Hepatocyte (in vitro differentiated cells): ENCODE measurements at regions not wholly inside any gene's neighbourhood (a gene's known extent, or its start where the extent isn't known, plus 50 kb on each side); places are given as distances from the start of the nearest gene placed in this dataset.

Source experiments
- DNase-seq: peaks from one replicate; pipeline ENCODE4 v3.0.0-alpha.2; 2016; ENCODE audit warnings: low spot score
- H2AFZ ChIP-seq: fragments of 200-600 bp; sonication (generic); 2 replicates; pipeline ENCODE4 v1.6.0; 2016; ENCODE audit warnings: antibody characterized with exemption, mild to moderate bottlenecking
- H3K27ac ChIP-seq: fragments of 200-600 bp; sonication (generic); 2 replicates; pipeline ENCODE4 v1.5.1; 2016; ENCODE audit warnings: mild to moderate bottlenecking
- H3K27me3 ChIP-seq: fragments of 200-600 bp; sonication (generic); 2 replicates; pipeline ENCODE4 v1.6.1; 2016
- H3K36me3 ChIP-seq: fragments of 200-600 bp; sonication (generic); replicated peaks from 2 replicates; pipeline ENCODE4 v1.5.1; 2016; ENCODE audit warnings: low read depth; ENCODE audit not compliant: insufficient read depth
- H3K4me1 ChIP-seq: fragments of 200-600 bp; sonication (generic); 2 replicates; pipeline ENCODE4 v1.5.1; 2016; ENCODE audit warnings: mild to moderate bottlenecking, moderate library complexity; ENCODE audit not compliant: insufficient read depth
- H3K4me2 ChIP-seq: fragments of 200-600 bp; sonication (generic); 2 replicates; pipeline ENCODE4 v1.6.0; 2016
- H3K4me3 ChIP-seq: fragments of 200-600 bp; sonication (generic); 2 replicates; pipeline ENCODE4 v1.5.1; 2016; ENCODE audit warnings: mild to moderate bottlenecking
- H3K79me2 ChIP-seq: fragments of 200-600 bp; sonication (generic); 2 replicates; pipeline ENCODE4 v1.6.0; 2017; ENCODE audit warnings: mild to moderate bottlenecking
- H3K9me2 ChIP-seq: fragments of 200-600 bp; sonication (generic); replicated peaks from 2 replicates; pipeline ENCODE4 v1.6.0; 2017; ENCODE audit warnings: mild to moderate bottlenecking; ENCODE audit not compliant: insufficient read depth
- H3K9me3 ChIP-seq: fragments of 200-600 bp; sonication (generic); 2 replicates; pipeline ENCODE4 v1.5.1; 2016; ENCODE audit warnings: low read depth, mild to moderate bottlenecking
- H4K20me1 ChIP-seq: fragments of 200-600 bp; sonication (generic); 2 replicates; pipeline ENCODE4 v1.6.0; 2016; ENCODE audit warnings: mild to moderate bottlenecking; ENCODE audit not compliant: insufficient read depth, poor library complexity, severe bottlenecking
- EZH2 ChIP-seq: fragments of 200-600 bp; sonication (generic); IDR thresholded peaks from 2 replicates; pipeline ENCODE4 v1.6.1; 2016; ENCODE audit warnings: antibody characterized with exemption, mild to moderate bottlenecking, borderline replicate concordance
- EZH2phosphoT487 ChIP-seq: fragments of 200-600 bp; sonication (generic); IDR thresholded peaks from one replicate; pipeline ENCODE4 v1.6.1; 2018; ENCODE audit warnings: antibody characterized with exemption, mild to moderate bottlenecking, low read depth, moderate library complexity; ENCODE audit not compliant: unreplicated experiment, severe bottlenecking
- WGBS: methylation state at CpG from one replicate; pipeline ENCODE4 v1.1.6; 2016; ENCODE audit warnings: low lambda C conversion rate; ENCODE audit errors: missing lambda C conversion rate; 5-methylcytosine and 5-hydroxymethylcytosine counted together
- TF ChIP-seq, protein P1 (sequence below): fragments of 200-600 bp; sonication (generic); IDR thresholded peaks from 2 replicates; pipeline ENCODE4 v1.5.1; 2016; ENCODE audit warnings: antibody characterized with exemption, mild to moderate bottlenecking; ENCODE audit not compliant: poor library complexity

DNA sequence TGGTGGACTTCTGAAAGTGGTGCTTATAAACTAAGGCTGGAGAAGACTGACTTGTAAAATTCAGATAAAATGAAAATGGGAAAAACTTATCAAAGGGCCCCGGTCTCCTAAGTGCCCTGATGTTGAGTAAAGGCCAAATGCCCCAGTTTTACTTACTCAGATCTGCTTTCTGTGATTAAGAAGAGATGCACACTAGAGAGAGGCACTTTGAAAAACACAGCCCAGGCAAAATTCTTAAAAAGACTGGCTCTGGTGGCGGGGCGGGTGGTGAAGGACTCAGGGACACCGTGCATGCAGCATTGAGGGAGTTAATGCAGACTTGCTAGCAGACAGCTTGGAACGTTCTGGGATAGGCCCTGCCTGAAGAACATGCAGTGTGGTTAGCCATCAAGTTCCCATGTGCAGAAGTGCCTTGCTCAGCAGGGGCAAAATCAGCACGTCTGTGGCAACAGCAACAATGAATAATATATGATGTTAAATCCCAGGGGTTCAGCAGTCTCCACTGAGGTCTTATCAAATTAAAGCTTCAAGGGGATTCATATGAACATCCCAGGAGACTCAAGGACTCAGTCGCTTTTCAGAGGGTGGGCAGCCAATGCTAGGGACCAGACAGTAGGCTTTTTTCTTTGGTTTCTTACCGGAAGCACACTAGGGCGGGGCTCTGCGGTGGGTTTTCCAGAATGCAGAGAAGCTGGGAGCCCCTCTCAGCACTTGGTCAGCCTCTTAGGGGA is 105.0 kb downstream of the DAD1 start:
- 73% methylated on average over 10 of the region's 10 CpGs for WGBS
- no peak overlapping the region for H3K4me3 ChIP-seq
- H3K9me2 ChIP-seq: no peaks in the 10 kb centered on the region
- no peaks in the 10 kb centered on the region for H3K36me3 ChIP-seq
- DNase-seq: no peak
- H4K20me1 ChIP-seq: no peaks in the 10 kb centered on the region
- no peak overlapping the region for H2AFZ ChIP-seq
- H3K4me1 ChIP-seq: peaks cover 23% of the 10 kb centered on the region
- H3K27ac ChIP-seq: no peak overlapping the region
- H3K27me3 ChIP-seq: peaks cover 1% of the 10 kb centered on the region
- H3K79me2 ChIP-seq: no peaks in the 10 kb centered on the region
- no peak overlapping the region for H3K4me2 ChIP-seq
- TF ChIP-seq, protein P1, sequence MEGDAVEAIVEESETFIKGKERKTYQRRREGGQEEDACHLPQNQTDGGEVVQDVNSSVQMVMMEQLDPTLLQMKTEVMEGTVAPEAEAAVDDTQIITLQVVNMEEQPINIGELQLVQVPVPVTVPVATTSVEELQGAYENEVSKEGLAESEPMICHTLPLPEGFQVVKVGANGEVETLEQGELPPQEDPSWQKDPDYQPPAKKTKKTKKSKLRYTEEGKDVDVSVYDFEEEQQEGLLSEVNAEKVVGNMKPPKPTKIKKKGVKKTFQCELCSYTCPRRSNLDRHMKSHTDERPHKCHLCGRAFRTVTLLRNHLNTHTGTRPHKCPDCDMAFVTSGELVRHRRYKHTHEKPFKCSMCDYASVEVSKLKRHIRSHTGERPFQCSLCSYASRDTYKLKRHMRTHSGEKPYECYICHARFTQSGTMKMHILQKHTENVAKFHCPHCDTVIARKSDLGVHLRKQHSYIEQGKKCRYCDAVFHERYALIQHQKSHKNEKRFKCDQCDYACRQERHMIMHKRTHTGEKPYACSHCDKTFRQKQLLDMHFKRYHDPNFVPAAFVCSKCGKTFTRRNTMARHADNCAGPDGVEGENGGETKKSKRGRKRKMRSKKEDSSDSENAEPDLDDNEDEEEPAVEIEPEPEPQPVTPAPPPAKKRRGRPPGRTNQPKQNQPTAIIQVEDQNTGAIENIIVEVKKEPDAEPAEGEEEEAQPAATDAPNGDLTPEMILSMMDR: no peak
- TF ChIP-seq EZH2phosphoT487 (no peak), EZH2 (no peak)
- H3K9me3 ChIP-seq: no peaks in the 10 kb centered on the region

DNA sequence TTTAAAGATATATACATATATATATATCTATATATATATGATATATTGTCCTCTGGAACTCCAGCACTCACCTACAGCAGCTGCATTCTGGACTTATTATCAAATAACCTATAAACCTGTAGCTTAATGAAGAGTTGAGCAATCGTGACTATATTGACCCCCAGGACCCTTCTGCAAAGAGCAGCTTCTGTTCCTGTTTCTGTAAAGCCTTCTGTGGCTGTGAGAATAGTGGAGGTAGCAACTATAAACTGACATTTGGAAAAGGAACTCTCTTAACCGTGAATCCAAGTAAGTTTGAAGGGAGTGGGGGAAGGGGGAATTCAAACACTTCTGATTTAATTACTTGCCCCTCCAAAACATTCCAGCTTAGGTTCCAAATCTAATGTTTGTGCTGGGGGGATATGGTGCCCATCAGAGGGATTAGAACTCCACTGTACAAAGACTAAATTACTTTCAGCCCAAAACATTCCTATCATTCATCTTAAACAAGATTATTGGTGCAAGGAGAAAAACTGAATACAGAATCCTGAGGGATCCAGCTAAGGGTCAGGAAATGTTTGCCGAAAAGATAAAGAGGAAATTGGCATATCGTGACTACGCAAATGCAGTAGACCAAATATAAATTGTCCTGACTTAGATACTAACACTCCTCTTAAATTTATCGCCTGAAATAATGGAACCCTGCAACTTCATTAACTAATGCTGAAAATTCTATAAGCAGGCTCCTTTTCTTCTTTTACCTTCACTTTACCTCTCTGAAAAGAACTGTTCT is 106.1 kb downstream of the DAD1 start:
- no peak for TF ChIP-seq EZH2phosphoT487
- TF ChIP-seq, protein P1: no peak
- no peak for TF ChIP-seq EZH2
- H3K27ac ChIP-seq: no peak overlapping the region
- H3K4me2 ChIP-seq: no peak overlapping the region
- H4K20me1 ChIP-seq: no peaks in the 10 kb centered on the region
- H3K9me3 ChIP-seq: no peaks in the 10 kb centered on the region
- no peak overlapping the region for H2AFZ ChIP-seq
- DNase-seq: no peak
- no peaks in the 10 kb centered on the region for H3K27me3 ChIP-seq
- H3K4me1 ChIP-seq: peaks cover 23% of the 10 kb centered on the region
- no peak overlapping the region for H3K4me3 ChIP-seq
- no peaks in the 10 kb centered on the region for H3K36me3 ChIP-seq
- no peaks in the 10 kb centered on the region for H3K9me2 ChIP-seq
- H3K79me2 ChIP-seq: no peaks in the 10 kb centered on the region
- 73% methylated on average over 6 of the region's 6 CpGs for WGBS

DNA sequence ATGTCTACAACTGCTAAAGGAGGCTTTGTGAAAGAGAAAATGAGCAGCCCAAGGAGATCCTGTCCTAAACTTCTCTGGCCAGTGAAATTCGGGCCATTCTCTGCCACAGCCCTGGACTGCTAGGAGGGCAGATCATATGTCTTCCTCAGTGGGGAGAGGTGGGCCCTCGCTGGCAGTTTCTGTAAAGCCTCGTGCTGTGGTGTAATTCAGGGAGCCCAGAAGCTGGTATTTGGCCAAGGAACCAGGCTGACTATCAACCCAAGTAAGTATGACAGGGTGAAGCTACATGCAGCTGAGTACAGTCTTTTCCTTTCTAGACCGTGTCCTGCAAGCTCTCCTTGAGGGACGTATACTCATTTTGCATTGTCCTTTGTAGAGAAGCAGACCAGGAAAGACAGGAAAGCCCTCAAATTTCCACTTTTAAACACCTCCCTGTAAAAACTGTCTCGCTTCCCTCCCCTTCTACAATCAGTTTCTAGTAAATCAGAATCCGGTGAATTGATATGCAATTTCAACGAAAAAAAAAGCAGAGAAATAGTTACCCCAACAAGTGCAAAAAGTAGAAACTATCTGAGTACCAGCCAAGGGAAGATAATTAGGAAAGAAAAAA is 106.8 kb downstream of the DAD1 start:
- Histone ChIP-seq H3K9me2 (no peaks in the 10 kb centered on the region), H3K27ac (no peak overlapping the region), H3K4me3 (no peak overlapping the region), H3K4me1 (peaks cover 20% of the 10 kb centered on the region), H3K79me2 (no peaks in the 10 kb centered on the region), H2AFZ (no peak overlapping the region), H3K36me3 (no peaks in the 10 kb centered on the region), H3K4me2 (no peak overlapping the region), H3K27me3 (no peaks in the 10 kb centered on the region), H4K20me1 (no peaks in the 10 kb centered on the region), H3K9me3 (no peaks in the 10 kb centered on the region)
- TF ChIP-seq, protein P1: no peak
- no peak for TF ChIP-seq EZH2
- TF ChIP-seq EZH2phosphoT487: no peak
- WGBS: 88% methylated on average over 8 of the region's 8 CpGs
- DNase-seq: no peak
